ENCODE measurements at regions not wholly inside any gene's neighbourhood (a gene's known extent, or its start where the extent isn't known, plus 50 kb on each side); places are given as distances from the start of the nearest gene placed in this dataset.
"Not testable (repeated sequence)": the region's sequence is repeated elsewhere in the genome, so short reads cannot be mapped to it uniquely, and the experiment has no call there.

DNA sequence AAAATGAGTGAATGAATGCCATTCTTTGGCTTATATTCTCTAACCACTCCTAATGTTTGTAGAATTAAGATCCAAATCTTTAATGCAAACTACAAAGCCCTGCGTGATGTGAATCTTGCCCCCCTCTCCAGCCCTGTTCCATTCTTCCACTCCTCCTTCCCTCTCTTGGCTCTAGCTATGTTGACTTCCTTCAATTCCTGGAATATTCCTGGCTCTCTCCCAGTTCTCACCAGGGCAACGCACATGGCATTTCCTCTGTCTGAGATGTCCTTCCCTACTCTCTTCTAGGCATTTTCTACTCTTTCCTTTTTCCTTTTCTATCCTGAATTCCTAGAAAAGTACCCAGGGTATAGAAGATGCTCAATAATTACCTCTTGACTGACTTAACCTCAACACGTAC, 446.0 kb upstream of the ADAMTS9 start:
- CTCF ChIA-PET; RAD21 ChIA-PET (ENCODE audit: low non-redundant PET in 1 of 2, low total read pairs in 2 of 2, uncharacterized antibody in 2 of 2, unreplicated experiment in 2 of 2): not testable (repeated sequence)

DNA sequence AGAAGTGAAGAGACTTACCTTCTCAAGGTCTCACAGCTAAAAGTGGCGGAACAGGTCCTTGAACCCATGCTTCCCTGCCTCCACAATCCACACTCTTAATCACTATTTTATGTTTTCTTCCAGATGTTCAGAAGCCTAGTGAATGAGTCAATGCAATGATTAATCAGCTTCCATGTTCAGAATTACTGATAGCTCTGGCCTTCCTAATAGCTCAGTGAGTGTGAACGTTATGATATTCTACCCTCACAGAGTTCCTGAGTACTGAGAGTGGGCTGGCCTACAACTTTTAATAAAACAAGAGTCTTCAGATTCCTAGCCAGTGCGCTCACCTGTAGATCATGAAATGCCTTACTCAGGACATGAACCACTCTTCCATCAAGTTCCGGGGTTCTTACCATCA, 443.0 kb upstream of the ADAMTS9 start:
- TF ChIP-seq ZNF274 (IDR thresholded peaks at IDR 0.05; ENCODE audit: low read depth, low read length) = no peak
- TF ChIP-seq JUND (IDR thresholded peaks at IDR 0.05) = no peak
- TF ChIP-seq YY1 (IDR thresholded peaks at IDR 0.05; ENCODE audit: extremely low read depth, insufficient replicate concordance, low read depth, low read length) = no peak
- Histone ChIP-seq H2AFZ (ENCODE audit: low read depth, low read length, poor library complexity, severe bottlenecking) (no peak overlapping the region), H3K79me2 (ENCODE audit: insufficient read depth, low read length) (no peaks in the 10 kb centered on the region), H3K27me3 (ENCODE audit: insufficient read depth, low read length) (peaks cover 7% of the 10 kb centered on the region), H3K9ac (ENCODE audit: low read length) (no peak overlapping the region), H3K4me3 (replicated peaks in 1 of 2; ENCODE audit: low read depth in 1 of 2, low read length in 2 of 2) (no peak overlapping the region), H3K4me2 (ENCODE audit: low read length) (no peak overlapping the region), H3K4me1 (ENCODE audit: control insufficient read depth in 1 of 2, insufficient read depth in 2 of 2, low read length in 2 of 2) (no peaks in the 10 kb centered on the region), H3K9me2 (ENCODE audit: insufficient read depth) (no peaks in the 10 kb centered on the region), H3K9me3 (ENCODE audit: control insufficient read depth in 1 of 2, insufficient read depth in 1 of 2, low read depth in 1 of 2, low read length in 2 of 2) (no peaks in the 10 kb centered on the region), H4K20me1 (ENCODE audit: insufficient read depth) (no peaks in the 10 kb centered on the region), H3K27ac (ENCODE audit: low read depth, low read length) (no peak overlapping the region), H3K36me3 (ENCODE audit: control insufficient read depth in 1 of 2, insufficient read depth in 2 of 2, low read length in 2 of 2) (no peaks in the 10 kb centered on the region)
- ChIA-PET CTCF (no interaction called here), RAD21 (ENCODE audit: low non-redundant PET in 1 of 2, low total read pairs in 2 of 2, uncharacterized antibody in 2 of 2, unreplicated experiment in 2 of 2) (no interaction called here), POLR2A (no interaction called here)
- DNase-seq (ENCODE audit: low read depth, low spot score) = no peak
- intact Hi-C loops (cut with micrococcal nuclease) = no loop called here
- ATAC-seq = no peak
- no TSS peak for BruUV-seq (replicated peaks)

More for the DNA sequence above, 446.0 kb upstream of the ADAMTS9 start:
- H3K4me2 ChIP-seq (ENCODE audit: low read length); H3K4me3 ChIP-seq (replicated peaks in 1 of 2; ENCODE audit: low read depth in 1 of 2, low read length in 2 of 2); H3K27me3 ChIP-seq (ENCODE audit: insufficient read depth, low read length); ATAC-seq; H4K20me1 ChIP-seq (ENCODE audit: insufficient read depth); H3K9ac ChIP-seq (ENCODE audit: low read length); H3K79me2 ChIP-seq (ENCODE audit: insufficient read depth, low read length); intact Hi-C loops (cut with micrococcal nuclease); H3K9me3 ChIP-seq (ENCODE audit: control insufficient read depth in 1 of 2, insufficient read depth in 1 of 2, low read depth in 1 of 2, low read length in 2 of 2); H2AFZ ChIP-seq (ENCODE audit: low read depth, low read length, poor library complexity, severe bottlenecking); H3K27ac ChIP-seq (ENCODE audit: low read depth, low read length); BruUV-seq (replicated peaks); H3K4me1 ChIP-seq (ENCODE audit: control insufficient read depth in 1 of 2, insufficient read depth in 2 of 2, low read length in 2 of 2); DNase-seq (ENCODE audit: low read depth, low spot score); H3K36me3 ChIP-seq (ENCODE audit: control insufficient read depth in 1 of 2, insufficient read depth in 2 of 2, low read length in 2 of 2); H3K9me2 ChIP-seq (ENCODE audit: insufficient read depth); POLR2A ChIA-PET: not testable (repeated sequence)

DNA sequence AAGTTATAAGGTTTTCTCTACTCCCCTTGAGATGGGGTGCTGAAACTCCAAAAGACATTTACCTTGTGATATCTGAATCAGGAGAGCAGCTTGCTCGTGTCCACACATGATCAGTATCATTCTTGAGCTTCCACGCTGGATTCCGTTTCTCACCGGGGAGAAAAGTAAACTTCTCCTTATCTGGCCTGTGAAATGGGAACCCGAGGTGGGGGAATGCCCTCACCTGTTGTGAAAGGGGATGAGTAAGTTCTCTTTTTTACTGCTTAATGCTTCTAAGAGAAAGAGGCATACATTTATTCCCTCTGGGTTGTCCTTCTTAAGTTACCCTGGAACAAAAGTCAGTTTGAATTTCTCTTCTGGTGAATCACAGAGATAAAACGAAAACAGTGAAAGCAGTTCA, 440.5 kb upstream of the ADAMTS9 start:
- Histone ChIP-seq H3K4me2 (ENCODE audit: low read length) (no peak overlapping the region), H2AFZ (ENCODE audit: low read depth, low read length, poor library complexity, severe bottlenecking) (no peak overlapping the region), H3K27me3 (ENCODE audit: insufficient read depth, low read length) (peaks cover 6% of the 10 kb centered on the region), H3K27ac (ENCODE audit: low read depth, low read length) (no peak overlapping the region), H4K20me1 (ENCODE audit: insufficient read depth) (no peaks in the 10 kb centered on the region), H3K4me3 (replicated peaks in 1 of 2; ENCODE audit: low read depth in 1 of 2, low read length in 2 of 2) (no peak overlapping the region), H3K9ac (ENCODE audit: low read length) (no peak overlapping the region), H3K79me2 (ENCODE audit: insufficient read depth, low read length) (no peaks in the 10 kb centered on the region), H3K36me3 (ENCODE audit: control insufficient read depth in 1 of 2, insufficient read depth in 2 of 2, low read length in 2 of 2) (no peaks in the 10 kb centered on the region), H3K4me1 (ENCODE audit: control insufficient read depth in 1 of 2, insufficient read depth in 2 of 2, low read length in 2 of 2) (no peaks in the 10 kb centered on the region), H3K9me3 (ENCODE audit: control insufficient read depth in 1 of 2, insufficient read depth in 1 of 2, low read depth in 1 of 2, low read length in 2 of 2) (no peaks in the 10 kb centered on the region), H3K9me2 (ENCODE audit: insufficient read depth) (no peaks in the 10 kb centered on the region)
- intact Hi-C loops (cut with micrococcal nuclease) = no loop called here
- RAD21 ChIA-PET (ENCODE audit: low non-redundant PET in 1 of 2, low total read pairs in 2 of 2, uncharacterized antibody in 2 of 2, unreplicated experiment in 2 of 2) = no interaction called here
- TF ChIP-seq SIN3A (IDR thresholded peaks at IDR 0.05; ENCODE audit: low read depth) (no peak), SRF (IDR thresholded peaks at IDR 0.05; ENCODE audit: low read depth) (no peak), EGR1 (IDR thresholded peaks at IDR 0.05; ENCODE audit: low read depth) (no peak), POLR2AphosphoS5 (IDR thresholded peaks at IDR 0.05; ENCODE audit: low read depth, low read length) (no peak), CBX3 (IDR thresholded peaks at IDR 0.05; ENCODE audit: low read depth) (no peak), ELF1 (IDR thresholded peaks at IDR 0.05; ENCODE audit: borderline replicate concordance, low read depth) (no peak), CEBPB (IDR thresholded peaks at IDR 0.05; ENCODE audit: low read depth) (no peak), RAD21 (IDR thresholded peaks at IDR 0.05; ENCODE audit: low read depth) (no peak)
- TF ChIP-seq, protein P1, sequence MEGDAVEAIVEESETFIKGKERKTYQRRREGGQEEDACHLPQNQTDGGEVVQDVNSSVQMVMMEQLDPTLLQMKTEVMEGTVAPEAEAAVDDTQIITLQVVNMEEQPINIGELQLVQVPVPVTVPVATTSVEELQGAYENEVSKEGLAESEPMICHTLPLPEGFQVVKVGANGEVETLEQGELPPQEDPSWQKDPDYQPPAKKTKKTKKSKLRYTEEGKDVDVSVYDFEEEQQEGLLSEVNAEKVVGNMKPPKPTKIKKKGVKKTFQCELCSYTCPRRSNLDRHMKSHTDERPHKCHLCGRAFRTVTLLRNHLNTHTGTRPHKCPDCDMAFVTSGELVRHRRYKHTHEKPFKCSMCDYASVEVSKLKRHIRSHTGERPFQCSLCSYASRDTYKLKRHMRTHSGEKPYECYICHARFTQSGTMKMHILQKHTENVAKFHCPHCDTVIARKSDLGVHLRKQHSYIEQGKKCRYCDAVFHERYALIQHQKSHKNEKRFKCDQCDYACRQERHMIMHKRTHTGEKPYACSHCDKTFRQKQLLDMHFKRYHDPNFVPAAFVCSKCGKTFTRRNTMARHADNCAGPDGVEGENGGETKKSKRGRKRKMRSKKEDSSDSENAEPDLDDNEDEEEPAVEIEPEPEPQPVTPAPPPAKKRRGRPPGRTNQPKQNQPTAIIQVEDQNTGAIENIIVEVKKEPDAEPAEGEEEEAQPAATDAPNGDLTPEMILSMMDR (IDR thresholded peaks at IDR 0.05 in 2 of 3, conservative IDR thresholded peaks at IDR 0.05 in 1 of 3; ENCODE audit: borderline replicate concordance in 1 of 3, insufficient read depth in 1 of 3, low read depth in 2 of 3, low read length in 2 of 3) = no peak
- TF ChIP-seq, protein P2, sequence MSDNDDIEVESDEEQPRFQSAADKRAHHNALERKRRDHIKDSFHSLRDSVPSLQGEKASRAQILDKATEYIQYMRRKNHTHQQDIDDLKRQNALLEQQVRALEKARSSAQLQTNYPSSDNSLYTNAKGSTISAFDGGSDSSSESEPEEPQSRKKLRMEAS (IDR thresholded peaks at IDR 0.05) = no peak
- CTCF ChIA-PET = no interaction called here
- DNase-seq (ENCODE audit: low read depth, low spot score) (no peak), ATAC-seq (no peak)
- BruUV-seq (replicated peaks) = no TSS peak
- POLR2A ChIA-PET = no interaction called here
